ENCODE measurements at regions not wholly inside any gene's neighbourhood (a gene's known extent, or its start where the extent isn't known, plus 50 kb on each side); places are given as distances from the start of the nearest gene placed in this dataset.
A peak's percentile ranks its signal among the peaks of the same experiment; 100 is the strongest.

DNA sequence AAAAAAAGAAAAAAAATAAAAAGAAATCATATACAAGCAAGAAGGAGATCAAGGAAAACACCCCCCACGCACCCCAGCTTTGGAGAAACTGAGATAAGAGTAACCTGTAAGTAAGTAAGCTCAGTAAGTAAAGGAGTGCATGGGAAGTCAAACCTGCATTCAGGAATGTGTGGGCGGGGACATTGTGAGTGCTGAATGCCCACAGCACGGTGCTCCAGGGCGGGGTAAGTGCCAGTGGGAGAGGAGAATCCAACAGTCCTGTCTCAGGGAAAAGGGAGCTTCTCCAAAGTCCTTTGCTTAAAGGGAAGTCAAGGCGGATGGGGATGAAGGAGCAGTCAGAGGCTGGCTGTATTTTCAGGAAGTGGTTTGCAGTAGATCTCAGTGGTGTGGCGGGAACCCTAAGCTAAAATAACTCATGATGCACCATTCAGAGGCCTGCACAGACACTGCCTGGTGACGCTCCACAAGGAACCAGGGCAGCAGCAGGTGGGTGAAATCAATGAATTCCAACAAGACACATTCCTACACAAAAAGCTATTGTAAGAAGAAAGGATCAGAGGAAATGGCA lies 368.0 kb downstream of the QKI start:
- no peak for ATAC-seq (ENCODE audit: poor library complexity)
- no peak overlapping the region for H3K4me3 Mint-ChIP-seq

DNA sequence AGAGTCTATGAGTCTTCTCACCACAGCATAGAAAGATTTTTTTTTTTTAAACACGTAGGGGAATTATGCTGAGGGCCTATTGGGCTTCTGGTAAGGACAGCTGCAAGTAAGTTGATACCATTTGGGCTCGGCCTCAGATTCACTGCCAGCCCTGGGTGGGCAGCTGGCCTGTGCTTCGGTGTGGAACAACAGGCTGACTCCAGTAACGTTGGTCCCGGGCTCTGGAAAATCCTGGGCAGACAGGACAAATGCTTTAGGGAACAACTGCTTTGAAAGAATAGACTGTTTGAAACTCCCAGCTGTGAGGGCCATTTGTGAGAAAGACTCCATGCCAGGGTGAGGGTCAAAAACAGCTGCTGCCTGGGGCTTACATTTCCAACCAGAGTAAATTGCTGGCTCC lies 366.5 kb downstream of the QKI start:
- peaks cover 15% of the 10 kb centered on the region for H3K27me3 Mint-ChIP-seq

More for the DNA sequence above, 368.0 kb downstream of the QKI start:
- peaks cover 15% of the 10 kb centered on the region for H3K27me3 Mint-ChIP-seq
- peak in 3 of 14 experiments; percentile 1 to 11 (median 7) for DNase-seq
- Histone ChIP-seq H3K4me3 (ENCODE audit: low read length) (no peak overlapping the region), H3K27ac (ENCODE audit: low read depth in 1 of 2, low read length in 2 of 2) (no peak overlapping the region), H3K27me3 (ENCODE audit: control insufficient read depth in 1 of 2, insufficient read depth in 2 of 2, low read length in 2 of 2) (peaks cover 0 to 7% of the 10 kb centered on the region in 2 experiments), H3K9me3 (ENCODE audit: control insufficient read depth in 1 of 2, insufficient read depth in 1 of 2, low read length in 2 of 2) (no peaks in the 10 kb centered on the region), H3K36me3 (ENCODE audit: insufficient read depth, low read length) (no peaks in the 10 kb centered on the region), H3K4me1 (ENCODE audit: insufficient read depth, low read length) (no peaks in the 10 kb centered on the region)
- H3K4me1 Mint-ChIP-seq (ENCODE audit: low read depth), result no peaks in the 10 kb centered on the region
- H3K9me3 Mint-ChIP-seq, result no peaks in the 10 kb centered on the region
- ChIA-PET POLR2A (no interaction called here), CTCF (no interaction called here)
- H3K27ac Mint-ChIP-seq, result no peak overlapping the region
- TF ChIP-seq, protein P1, sequence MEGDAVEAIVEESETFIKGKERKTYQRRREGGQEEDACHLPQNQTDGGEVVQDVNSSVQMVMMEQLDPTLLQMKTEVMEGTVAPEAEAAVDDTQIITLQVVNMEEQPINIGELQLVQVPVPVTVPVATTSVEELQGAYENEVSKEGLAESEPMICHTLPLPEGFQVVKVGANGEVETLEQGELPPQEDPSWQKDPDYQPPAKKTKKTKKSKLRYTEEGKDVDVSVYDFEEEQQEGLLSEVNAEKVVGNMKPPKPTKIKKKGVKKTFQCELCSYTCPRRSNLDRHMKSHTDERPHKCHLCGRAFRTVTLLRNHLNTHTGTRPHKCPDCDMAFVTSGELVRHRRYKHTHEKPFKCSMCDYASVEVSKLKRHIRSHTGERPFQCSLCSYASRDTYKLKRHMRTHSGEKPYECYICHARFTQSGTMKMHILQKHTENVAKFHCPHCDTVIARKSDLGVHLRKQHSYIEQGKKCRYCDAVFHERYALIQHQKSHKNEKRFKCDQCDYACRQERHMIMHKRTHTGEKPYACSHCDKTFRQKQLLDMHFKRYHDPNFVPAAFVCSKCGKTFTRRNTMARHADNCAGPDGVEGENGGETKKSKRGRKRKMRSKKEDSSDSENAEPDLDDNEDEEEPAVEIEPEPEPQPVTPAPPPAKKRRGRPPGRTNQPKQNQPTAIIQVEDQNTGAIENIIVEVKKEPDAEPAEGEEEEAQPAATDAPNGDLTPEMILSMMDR (IDR thresholded peaks at IDR 0.05), result no peak
- no peaks in the 10 kb centered on the region for H3K36me3 Mint-ChIP-seq (ENCODE audit: low read depth)
- intact Hi-C loops (cut with DNase I, micrococcal nuclease), result no loop called here

DNA sequence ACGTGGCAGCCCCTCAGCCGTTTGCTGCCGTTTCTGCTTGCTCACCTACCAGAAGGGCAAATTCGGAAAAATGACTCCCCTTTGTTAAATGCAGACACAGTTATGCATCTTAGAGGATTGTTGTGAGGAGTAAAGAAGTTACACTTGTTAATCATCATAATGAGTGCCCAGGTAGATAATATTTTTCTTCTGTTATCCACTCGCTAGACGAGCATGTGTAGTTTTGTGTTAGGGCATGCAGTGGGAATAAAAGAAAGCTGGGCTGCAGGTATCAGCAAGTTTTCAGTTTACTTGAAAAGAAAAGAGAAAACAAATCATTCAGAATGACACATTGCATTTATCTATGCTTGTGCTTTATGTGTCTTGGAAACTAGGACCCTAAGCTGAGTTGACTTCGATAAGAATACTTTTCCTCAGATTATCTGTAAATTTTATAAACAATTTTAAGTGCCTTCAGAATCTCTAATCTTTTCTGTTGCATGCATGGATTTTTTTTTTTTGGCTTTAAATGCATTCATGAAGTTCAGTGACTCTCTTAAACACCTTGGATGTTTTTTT lies 365.3 kb downstream of the QKI start:
- CTCF ChIA-PET, result no interaction called here
- TF ChIP-seq, protein P1 (IDR thresholded peaks at IDR 0.05), result no peak
- no peak overlapping the region for H3K27ac ChIP-seq (ENCODE audit: low read depth in 1 of 2, low read length in 2 of 2)

More for the DNA sequence above, 366.5 kb downstream of the QKI start:
- no peak for ATAC-seq (ENCODE audit: poor library complexity)
- Histone ChIP-seq H3K27me3 (ENCODE audit: control insufficient read depth in 1 of 2, insufficient read depth in 2 of 2, low read length in 2 of 2) (peaks cover 0 to 7% of the 10 kb centered on the region in 2 experiments), H3K4me3 (ENCODE audit: low read length) (no peak overlapping the region), H3K36me3 (ENCODE audit: insufficient read depth, low read length) (no peaks in the 10 kb centered on the region), H3K27ac (ENCODE audit: low read depth in 1 of 2, low read length in 2 of 2) (no peak overlapping the region), H3K9me3 (ENCODE audit: control insufficient read depth in 1 of 2, insufficient read depth in 1 of 2, low read length in 2 of 2) (no peaks in the 10 kb centered on the region), H3K4me1 (ENCODE audit: insufficient read depth, low read length) (no peaks in the 10 kb centered on the region)
- Mint-ChIP-seq H3K4me3 (no peak overlapping the region), H3K36me3 (ENCODE audit: low read depth) (no peaks in the 10 kb centered on the region), H3K9me3 (no peaks in the 10 kb centered on the region), H3K27ac (no peak overlapping the region), H3K4me1 (ENCODE audit: low read depth) (no peaks in the 10 kb centered on the region)
- POLR2A ChIA-PET, result no interaction called here
- intact Hi-C loops (cut with DNase I, micrococcal nuclease), result no loop called here
- no peak for DNase-seq
- CTCF ChIA-PET, result no interaction called here
- TF ChIP-seq, protein P1 (IDR thresholded peaks at IDR 0.05), result no peak

More for the DNA sequence above, 365.3 kb downstream of the QKI start:
- H3K27me3 ChIP-seq (ENCODE audit: control insufficient read depth in 1 of 2, insufficient read depth in 2 of 2, low read length in 2 of 2), result peaks cover 0 to 7% of the 10 kb centered on the region in 2 experiments
- intact Hi-C loops (cut with DNase I, micrococcal nuclease), result no loop called here
- Mint-ChIP-seq H3K27me3 (peaks cover 15% of the 10 kb centered on the region), H3K36me3 (ENCODE audit: low read depth) (no peaks in the 10 kb centered on the region), H3K27ac (no peak overlapping the region), H3K4me1 (ENCODE audit: low read depth) (no peaks in the 10 kb centered on the region), H3K4me3 (no peak overlapping the region), H3K9me3 (no peaks in the 10 kb centered on the region)
- DNase-seq (no peak), ATAC-seq (ENCODE audit: poor library complexity) (no peak)
- H3K4me1 ChIP-seq (ENCODE audit: insufficient read depth, low read length), result no peaks in the 10 kb centered on the region
- no peak overlapping the region for H3K4me3 ChIP-seq (ENCODE audit: low read length)
- no peaks in the 10 kb centered on the region for H3K36me3 ChIP-seq (ENCODE audit: insufficient read depth, low read length)
- POLR2A ChIA-PET, result no interaction called here
- H3K9me3 ChIP-seq (ENCODE audit: control insufficient read depth in 1 of 2, insufficient read depth in 1 of 2, low read length in 2 of 2), result no peaks in the 10 kb centered on the region

Data from CD4-positive, alpha-beta T cell (primary cell).